Activated CD8-positive, alpha-beta T cell treated with anti-CD3 and anti-CD28 coated beads, Interleukin-2, amount 10 ng/mL, durations not matched to agents 7 days and 5 days (primary cell): ENCODE measurements at regions not wholly inside any gene's neighbourhood (a gene's known extent, or its start where the extent isn't known, plus 50 kb on each side); places are given as distances from the start of the nearest gene placed in this dataset.

Experiments used
- ATAC-seq: fragments of 150-1000 bp; cut with Tn5 transposase; one replicate; pipeline ENCODE4 v1.10.0; 2021; ENCODE audit warnings: moderate library complexity
- CTCF ChIA-PET: fragments of 350-600 bp; sonication (Branson Sonifier 250); formaldehyde crosslinking; loops from one replicate; lab custom pipeline; 2021; ENCODE audit warnings: antibody characterized with exemption; lab: Charles Lee
- POLR2A ChIA-PET: fragments of 350-600 bp; sonication (Branson Sonifier 250); formaldehyde crosslinking; loops from one replicate; lab custom pipeline; 2021; ENCODE audit warnings: antibody characterized with exemption; lab: Charles Lee
- DNase-seq: peaks from one replicate; pipeline ENCODE4 v3.0.0-alpha.2; 2020
- H3K27ac Mint-ChIP-seq: one replicate; pipeline ENCODE4 v1.8.0; 2021; ENCODE audit warnings: mild to moderate bottlenecking, mixed read lengths
- H3K27me3 Mint-ChIP-seq: one replicate; pipeline ENCODE4 v1.8.0; 2021; ENCODE audit warnings: low read depth, mixed read lengths
- H3K36me3 Mint-ChIP-seq: one replicate; pipeline ENCODE4 v1.8.0; 2021; ENCODE audit warnings: low read depth, mixed read lengths
- H3K4me1 Mint-ChIP-seq: one replicate; pipeline ENCODE4 v1.8.0; 2021; ENCODE audit warnings: low read depth, mixed read lengths
- H3K4me3 Mint-ChIP-seq: one replicate; pipeline ENCODE4 v1.8.0; 2021; ENCODE audit warnings: mild to moderate bottlenecking, mixed read lengths
- H3K9me3 Mint-ChIP-seq: one replicate; pipeline ENCODE4 v1.8.0; 2022; ENCODE audit warnings: mixed read lengths; ENCODE audit not compliant: insufficient read depth

DNA sequence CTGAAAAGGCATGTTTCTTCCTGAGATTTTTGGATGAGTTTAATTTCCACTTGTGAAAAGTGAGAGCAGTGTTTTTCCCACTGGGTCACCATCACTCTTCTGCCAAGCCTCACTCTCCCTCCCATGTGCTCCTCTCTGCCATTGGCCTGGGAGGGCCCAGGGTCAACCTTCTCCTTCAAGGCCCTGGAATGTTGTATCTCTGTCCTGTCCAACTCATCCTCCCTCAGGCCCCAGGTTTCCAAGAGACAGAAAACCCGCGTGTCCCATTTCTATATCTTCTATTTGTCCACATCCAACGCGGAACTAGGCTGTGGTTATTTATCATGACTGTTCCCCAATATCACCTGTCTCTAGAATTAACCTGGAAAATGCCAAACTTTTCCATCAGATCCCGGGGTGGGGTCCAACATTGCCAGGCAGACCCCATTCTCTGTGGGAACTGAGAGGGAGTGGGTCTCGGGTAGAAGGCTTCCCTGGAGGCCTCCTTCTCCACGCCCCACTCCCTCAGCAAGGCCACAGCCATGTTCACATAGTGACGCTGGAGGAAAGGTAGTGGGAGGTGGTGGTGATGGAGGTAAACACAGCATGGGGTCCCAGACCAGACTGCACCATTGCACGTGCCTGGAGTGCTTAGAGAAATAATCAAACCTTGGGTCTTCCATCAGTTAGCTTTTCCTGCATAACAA is 173.5 kb downstream of the SCP2D1 start:
- POLR2A ChIA-PET, result no interaction called here
- ATAC-seq, result no peak
- DNase-seq, result no peak
- CTCF ChIA-PET, result no interaction called here
- Mint-ChIP-seq H3K4me3 (no peak overlapping the region), H3K27me3 (no peaks in the 10 kb centered on the region), H3K9me3 (no peaks in the 10 kb centered on the region), H3K4me1 (no peaks in the 10 kb centered on the region), H3K27ac (no peak overlapping the region), H3K36me3 (no peaks in the 10 kb centered on the region)

DNA sequence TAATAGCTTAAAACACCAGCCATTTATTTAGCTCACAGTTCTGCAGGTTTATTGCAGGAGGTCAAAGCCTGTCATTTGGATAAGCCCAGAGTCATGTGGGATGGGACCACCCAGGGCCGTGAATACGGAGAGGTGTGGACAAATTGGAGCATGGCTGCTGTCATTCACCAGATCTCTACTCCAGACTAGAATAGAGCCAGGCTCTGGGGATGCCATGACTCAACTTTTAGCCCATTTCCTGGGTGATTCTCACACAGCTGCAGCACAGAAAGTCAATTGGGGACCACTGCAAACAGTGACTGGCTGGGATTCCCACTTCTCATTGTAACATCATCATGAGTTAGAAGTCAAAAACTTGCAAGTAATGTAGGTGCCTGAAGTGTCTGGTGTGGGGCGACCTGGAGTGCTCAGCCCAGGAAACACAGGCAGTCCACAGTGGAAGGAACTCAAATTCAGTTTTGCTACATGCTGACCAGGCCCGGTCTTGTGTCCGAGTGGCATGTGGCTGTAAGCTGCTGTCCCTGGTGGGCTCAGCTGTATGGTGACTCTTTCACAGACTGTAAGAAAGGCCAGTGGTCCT is 174.3 kb downstream of the SCP2D1 start:
- ATAC-seq, result no peak
- Mint-ChIP-seq H3K9me3 (no peaks in the 10 kb centered on the region), H3K4me1 (no peaks in the 10 kb centered on the region), H3K4me3 (no peak overlapping the region), H3K36me3 (no peaks in the 10 kb centered on the region), H3K27me3 (no peaks in the 10 kb centered on the region), H3K27ac (no peak overlapping the region)
- no peak for DNase-seq
- ChIA-PET CTCF (no interaction called here), POLR2A (no interaction called here)

DNA sequence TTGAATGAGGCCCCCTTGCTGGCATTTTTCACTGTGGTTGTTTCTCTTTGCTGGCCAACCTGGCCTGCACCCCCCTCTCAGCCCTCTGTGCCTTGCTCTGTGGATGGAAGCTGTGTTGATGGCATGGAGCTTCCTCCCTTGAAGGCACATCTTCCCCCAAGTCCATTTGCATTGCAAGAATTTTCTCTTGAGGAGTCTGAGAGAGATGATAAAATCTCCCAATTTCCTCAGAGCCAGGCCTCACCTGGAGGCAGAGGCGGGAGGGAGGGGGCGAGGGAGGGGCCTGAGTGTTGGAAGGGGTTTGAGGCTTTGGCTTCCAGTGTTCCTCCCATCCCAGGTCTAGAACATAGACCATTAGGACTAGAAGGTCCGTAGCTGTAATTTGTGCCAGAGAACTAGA is 175.1 kb downstream of the SCP2D1 start:
- Mint-ChIP-seq H3K27ac (no peak overlapping the region), H3K27me3 (no peaks in the 10 kb centered on the region), H3K9me3 (no peaks in the 10 kb centered on the region), H3K36me3 (no peaks in the 10 kb centered on the region), H3K4me3 (no peak overlapping the region), H3K4me1 (no peaks in the 10 kb centered on the region)
- ATAC-seq (no peak), DNase-seq (no peak)
- CTCF ChIA-PET, result no interaction called here
- POLR2A ChIA-PET, result no interaction called here

DNA sequence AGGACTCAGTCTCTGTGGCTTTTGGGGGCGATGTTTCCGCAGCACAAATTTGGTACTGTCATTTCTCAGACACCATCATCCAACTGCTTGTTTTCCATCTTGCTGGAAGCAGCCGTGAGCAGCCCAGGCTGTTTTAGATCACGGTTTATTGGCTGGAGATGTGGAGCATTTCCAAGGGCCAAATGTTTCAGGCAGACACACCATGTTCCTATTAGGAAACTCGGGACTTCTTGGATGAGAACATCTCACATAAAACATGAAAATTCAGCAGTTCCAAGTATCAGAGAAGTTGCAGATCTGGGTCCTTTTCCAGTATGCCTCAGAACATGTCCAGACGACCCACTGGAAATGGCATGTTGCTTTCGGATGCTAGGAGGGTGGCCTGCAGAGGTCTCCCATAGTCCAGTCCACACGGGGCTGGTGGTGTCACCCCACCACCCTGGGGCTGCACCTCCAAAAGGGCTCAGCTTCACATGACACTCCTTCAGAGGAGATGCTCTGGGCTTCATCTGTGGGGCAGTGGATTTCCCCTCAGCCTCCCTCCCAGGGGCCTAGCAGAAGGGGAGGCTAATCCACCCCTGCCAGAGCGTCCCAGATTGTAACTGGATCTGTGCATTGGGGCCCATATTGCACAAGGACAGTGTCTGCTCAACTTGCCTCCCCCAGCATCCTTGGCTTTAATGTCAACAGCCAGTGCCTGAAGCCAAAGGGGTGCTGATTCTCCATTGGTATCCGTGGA is 176.3 kb downstream of the SCP2D1 start:
- ATAC-seq (no peak), DNase-seq (no peak)
- CTCF ChIA-PET, result no interaction called here
- H3K27me3 Mint-ChIP-seq, result no peaks in the 10 kb centered on the region
- POLR2A ChIA-PET, result no interaction called here
- H3K4me3 Mint-ChIP-seq, result no peak overlapping the region
- H3K9me3 Mint-ChIP-seq, result no peaks in the 10 kb centered on the region
- H3K36me3 Mint-ChIP-seq, result no peaks in the 10 kb centered on the region
- no peaks in the 10 kb centered on the region for H3K4me1 Mint-ChIP-seq
- H3K27ac Mint-ChIP-seq, result no peak overlapping the region

DNA sequence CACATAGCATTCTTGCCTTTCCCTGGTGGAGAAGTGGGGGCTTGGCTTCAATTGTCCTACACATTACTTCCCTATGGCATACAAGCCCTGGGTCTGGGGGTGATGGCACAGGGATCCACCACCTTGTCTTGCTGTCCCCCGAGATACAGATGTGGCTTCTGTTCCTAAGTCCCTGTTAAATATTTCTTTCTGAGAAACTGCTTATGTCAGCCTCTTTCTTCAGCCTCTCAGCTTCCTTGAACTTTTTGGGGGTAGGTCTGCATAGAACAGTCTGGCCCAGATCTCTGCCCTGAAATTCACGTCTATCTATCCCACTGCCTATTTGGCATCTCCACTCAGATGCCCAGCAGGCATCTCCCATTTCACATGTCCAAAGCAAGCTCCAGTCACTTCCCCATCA is 177.4 kb downstream of the SCP2D1 start:
- no peak overlapping the region for H3K27ac Mint-ChIP-seq
- H3K36me3 Mint-ChIP-seq, result no peaks in the 10 kb centered on the region
- no peaks in the 10 kb centered on the region for H3K27me3 Mint-ChIP-seq
- ChIA-PET POLR2A (no interaction called here), CTCF (no interaction called here)
- H3K4me1 Mint-ChIP-seq, result no peaks in the 10 kb centered on the region
- no peak overlapping the region for H3K4me3 Mint-ChIP-seq
- H3K9me3 Mint-ChIP-seq, result no peaks in the 10 kb centered on the region
- ATAC-seq (no peak), DNase-seq (no peak)

DNA sequence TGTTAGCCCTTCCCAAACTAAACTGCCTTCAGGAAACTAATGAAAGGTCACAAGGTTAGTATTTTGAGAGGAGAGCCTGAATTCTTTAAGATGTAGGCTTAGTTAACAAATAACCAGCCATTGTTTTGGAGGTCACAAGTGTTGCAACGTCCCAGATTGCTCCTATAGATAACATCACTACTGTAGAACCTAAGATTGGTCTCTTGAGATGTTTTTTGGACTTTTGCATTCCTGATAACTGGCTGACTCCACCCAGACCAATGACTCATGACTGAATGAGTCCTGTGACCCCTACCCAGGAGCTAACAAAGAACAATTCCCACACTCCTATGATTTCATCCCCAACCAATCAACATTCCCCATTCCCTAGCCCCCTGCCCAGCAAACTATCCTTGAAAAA is 178.8 kb downstream of the SCP2D1 start:
- Mint-ChIP-seq H3K36me3 (no peaks in the 10 kb centered on the region), H3K27ac (no peak overlapping the region), H3K4me1 (no peaks in the 10 kb centered on the region), H3K4me3 (no peak overlapping the region), H3K27me3 (no peaks in the 10 kb centered on the region), H3K9me3 (no peaks in the 10 kb centered on the region)
- CTCF ChIA-PET, result no interaction called here
- POLR2A ChIA-PET, result no interaction called here
- ATAC-seq, result no peak
- no peak for DNase-seq

DNA sequence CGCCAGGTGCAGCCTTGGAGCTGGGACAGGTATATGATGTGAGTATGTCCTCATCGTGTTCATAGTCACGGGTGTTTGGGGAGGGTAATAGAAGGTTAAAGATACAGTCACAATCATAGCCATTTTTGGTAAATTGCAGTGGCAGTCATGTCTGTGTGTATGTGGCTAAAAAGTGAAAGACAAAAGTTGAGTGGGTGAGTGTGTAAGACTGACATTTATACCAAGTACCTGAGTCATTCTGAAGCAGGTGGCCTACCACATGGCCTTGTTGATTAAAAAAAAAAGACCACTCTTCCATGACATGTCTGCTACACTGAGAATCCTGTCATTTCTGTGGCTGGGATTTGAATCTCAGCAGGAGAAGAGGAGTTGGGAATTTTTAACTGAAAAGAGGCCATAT is 181.9 kb downstream of the SCP2D1 start:
- Mint-ChIP-seq H3K4me3 (no peak overlapping the region), H3K9me3 (no peaks in the 10 kb centered on the region), H3K36me3 (no peaks in the 10 kb centered on the region), H3K4me1 (no peaks in the 10 kb centered on the region), H3K27ac (no peak overlapping the region), H3K27me3 (no peaks in the 10 kb centered on the region)
- ChIA-PET CTCF (no interaction called here), POLR2A (no interaction called here)
- DNase-seq, result no peak
- no peak for ATAC-seq

DNA sequence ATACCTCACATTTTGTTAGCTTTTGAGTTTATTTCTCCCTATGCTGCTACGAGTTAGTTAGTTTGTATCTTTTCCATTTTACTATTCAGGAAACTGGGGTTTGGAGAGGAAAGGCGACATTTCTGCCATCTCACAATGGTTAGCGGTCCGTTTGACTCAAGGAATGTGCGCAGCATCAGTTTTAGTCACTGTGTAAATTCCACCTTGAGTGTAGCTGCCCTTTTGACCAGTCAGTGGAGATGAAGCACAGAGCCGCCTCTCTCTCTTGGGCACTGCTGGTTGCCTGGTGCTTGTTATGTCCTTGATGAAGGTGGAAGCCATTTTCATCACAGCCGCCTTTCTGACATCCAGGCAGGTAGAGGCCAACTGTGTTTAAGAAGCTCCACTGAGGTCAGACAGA is 185.5 kb downstream of the SCP2D1 start:
- no peaks in the 10 kb centered on the region for H3K36me3 Mint-ChIP-seq
- no peaks in the 10 kb centered on the region for H3K27me3 Mint-ChIP-seq
- no peak overlapping the region for H3K4me3 Mint-ChIP-seq
- H3K27ac Mint-ChIP-seq, result no peak overlapping the region
- DNase-seq (no peak), ATAC-seq (no peak)
- no peaks in the 10 kb centered on the region for H3K9me3 Mint-ChIP-seq
- POLR2A ChIA-PET, result no interaction called here
- CTCF ChIA-PET, result no interaction called here
- H3K4me1 Mint-ChIP-seq, result no peaks in the 10 kb centered on the region

DNA sequence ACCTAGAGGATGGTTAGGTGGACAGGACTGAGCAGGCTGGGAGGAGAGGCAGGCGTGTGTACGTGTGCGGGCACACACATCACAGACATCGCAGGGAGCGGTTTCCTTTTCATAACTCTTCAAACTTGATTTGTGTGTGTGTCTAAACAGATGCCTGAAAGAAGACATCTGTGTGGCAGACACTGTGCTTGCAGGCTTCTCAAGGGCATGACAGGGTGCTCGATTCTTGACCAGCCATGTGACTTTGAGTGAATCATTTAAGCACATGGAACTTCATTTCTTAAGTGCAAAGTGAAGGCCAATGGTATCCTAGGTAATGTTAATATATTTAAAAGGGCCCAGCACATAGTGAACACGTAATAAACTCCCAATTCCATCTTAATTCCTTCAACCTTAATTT is 186.5 kb downstream of the SCP2D1 start:
- no peaks in the 10 kb centered on the region for H3K4me1 Mint-ChIP-seq
- no peak overlapping the region for H3K4me3 Mint-ChIP-seq
- DNase-seq, result no peak
- ChIA-PET POLR2A (no interaction called here), CTCF (no interaction called here)
- no peak overlapping the region for H3K27ac Mint-ChIP-seq
- no peaks in the 10 kb centered on the region for H3K9me3 Mint-ChIP-seq
- ATAC-seq, result no peak
- no peaks in the 10 kb centered on the region for H3K36me3 Mint-ChIP-seq
- no peaks in the 10 kb centered on the region for H3K27me3 Mint-ChIP-seq

DNA sequence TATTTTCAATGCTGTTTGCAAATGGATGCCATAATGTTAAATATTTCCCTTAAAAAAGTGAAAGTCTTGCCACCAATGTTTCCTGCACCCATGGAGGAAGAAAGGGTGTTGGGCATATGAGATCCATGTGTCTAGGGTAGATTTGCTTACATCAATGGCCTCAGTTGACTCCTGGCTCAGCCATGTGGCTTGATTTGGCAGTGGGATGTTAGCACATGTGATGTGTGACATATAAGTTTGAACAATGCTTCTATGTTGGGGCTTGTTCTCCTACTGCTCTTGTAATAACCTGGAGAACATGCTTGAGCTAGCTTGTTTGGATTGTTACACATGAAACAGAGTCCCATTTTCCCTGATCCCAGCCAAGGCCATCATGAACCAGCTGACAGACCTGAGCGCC is 187.6 kb downstream of the SCP2D1 start:
- POLR2A ChIA-PET, result no interaction called here

DNA sequence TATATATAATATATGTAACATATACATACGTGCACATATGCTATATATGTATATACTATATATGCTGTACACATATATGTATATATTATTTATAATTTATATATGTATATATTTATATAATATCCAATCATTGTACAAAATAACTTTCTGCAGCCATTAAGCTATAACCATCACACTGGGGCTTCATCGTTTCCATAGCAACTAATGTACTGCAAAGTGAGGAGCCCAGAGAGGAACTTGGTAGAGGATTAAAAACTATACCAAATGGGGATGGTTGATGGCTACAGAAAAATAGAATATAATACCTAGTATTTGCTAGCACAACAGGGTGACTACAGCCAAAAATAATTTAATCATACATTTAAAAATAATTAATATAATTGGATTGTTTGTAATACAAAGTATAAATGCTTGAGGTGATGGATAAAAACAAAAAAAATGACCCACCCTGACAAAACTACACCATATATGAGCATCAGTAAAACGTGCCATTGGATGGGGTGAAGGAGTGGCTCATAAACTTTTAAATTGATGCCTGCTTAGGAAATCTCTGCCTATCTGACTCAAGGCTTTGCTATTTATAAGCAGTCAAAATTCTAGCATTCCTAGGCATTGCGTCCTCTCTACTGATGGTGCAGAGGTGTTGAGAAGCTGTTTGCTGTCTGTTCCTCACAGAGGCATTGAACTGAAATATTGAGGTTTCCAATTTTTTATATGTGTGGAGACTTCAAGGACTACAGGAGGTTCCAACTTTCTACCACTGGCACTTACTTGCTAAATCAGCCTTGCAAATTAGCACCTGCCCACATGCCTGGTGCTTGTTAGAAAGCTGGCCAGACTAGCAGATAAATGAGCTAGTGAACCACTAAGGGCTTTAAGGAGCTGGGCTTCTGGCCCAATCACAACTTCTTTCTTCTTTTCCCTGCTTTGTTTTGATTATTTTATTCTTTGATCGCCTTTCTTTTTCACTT is 190.1 kb downstream of the SCP2D1 start:
- ATAC-seq (no peak), DNase-seq (no peak)
- Mint-ChIP-seq H3K9me3 (no peaks in the 10 kb centered on the region), H3K4me1 (no peaks in the 10 kb centered on the region), H3K4me3 (no peak overlapping the region), H3K36me3 (no peaks in the 10 kb centered on the region), H3K27ac (no peak overlapping the region), H3K27me3 (no peaks in the 10 kb centered on the region)
- POLR2A ChIA-PET, result no interaction called here
- CTCF ChIA-PET, result no interaction called here

More for the DNA sequence above, 187.6 kb downstream of the SCP2D1 start:
- CTCF ChIA-PET, result no interaction called here
- H3K4me1 Mint-ChIP-seq, result no peaks in the 10 kb centered on the region
- DNase-seq (no peak), ATAC-seq (no peak)
- H3K27me3 Mint-ChIP-seq, result no peaks in the 10 kb centered on the region
- H3K4me3 Mint-ChIP-seq, result no peak overlapping the region
- H3K9me3 Mint-ChIP-seq, result no peaks in the 10 kb centered on the region
- no peaks in the 10 kb centered on the region for H3K36me3 Mint-ChIP-seq
- H3K27ac Mint-ChIP-seq, result no peak overlapping the region

DNA sequence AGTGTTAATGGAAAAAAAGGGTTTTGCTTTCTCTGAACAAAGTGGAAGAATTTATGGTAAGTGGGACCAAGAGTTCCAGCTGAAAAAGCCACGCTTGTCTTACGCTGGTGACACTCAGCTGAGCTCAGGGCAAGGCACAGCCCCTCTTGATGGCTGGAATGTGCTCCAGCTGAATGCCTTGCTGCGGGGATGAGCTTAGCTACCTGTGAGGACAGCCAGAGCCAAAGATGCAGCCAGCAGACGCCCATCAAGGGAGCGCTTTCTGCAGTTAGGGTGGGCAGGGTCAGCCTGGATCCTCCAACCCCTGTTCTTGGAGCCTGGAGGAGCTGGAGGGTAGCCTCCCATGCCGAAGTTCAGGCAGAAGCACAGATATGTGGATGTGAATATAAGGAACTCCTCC is 191.4 kb downstream of the SCP2D1 start:
- Mint-ChIP-seq H3K4me3 (no peak overlapping the region), H3K27ac (no peak overlapping the region), H3K4me1 (no peaks in the 10 kb centered on the region), H3K9me3 (no peaks in the 10 kb centered on the region), H3K27me3 (no peaks in the 10 kb centered on the region), H3K36me3 (no peaks in the 10 kb centered on the region)
- no peak for ATAC-seq
- CTCF ChIA-PET, result no interaction called here
- POLR2A ChIA-PET, result no interaction called here
- no peak for DNase-seq
